H1 (cell line): ENCODE measurements at regions not wholly inside any gene's neighbourhood (a gene's known extent, or its start where the extent isn't known, plus 50 kb on each side); places are given as distances from the start of the nearest gene placed in this dataset.

ENCODE experiments used
- BCL11A ChIP-seq, 2 experiments: IDR thresholded peaks; one replicate each; pipeline ENCODE4 v1.6.1; 2011; ENCODE audit warnings: low read depth in 2 of 2, low read length in 2 of 2, mild to moderate bottlenecking in 2 of 2
- CEBPB ChIP-seq: IDR thresholded peaks from 2 replicates; pipeline ENCODE4 v1.6.1; 2012; ENCODE audit warnings: low read depth, low read length
- CREB1 ChIP-seq: IDR thresholded peaks from 2 replicates; pipeline ENCODE4 v1.6.1; 2012; ENCODE audit warnings: inconsistent platforms
- HDAC2 ChIP-seq, 2 experiments: fragments of 300-600 bp in 1 of 2; sonication (generic) in 1 of 2; IDR thresholded peaks; 2 replicates each; pipeline ENCODE4 v1.6.1; 2011 to 2012; ENCODE audit warnings: low read depth in 2 of 2, low read length in 2 of 2, mild to moderate bottlenecking in 2 of 2, moderate library complexity in 2 of 2, borderline replicate concordance in 1 of 2, inconsistent platforms in 1 of 2
- HDAC6 ChIP-seq: IDR thresholded peaks from one replicate; pipeline ENCODE4 v1.7.1; 2012; ENCODE audit warnings: low read depth, mild to moderate bottlenecking, inconsistent platforms, low read length, moderate library complexity
- PHF8 ChIP-seq: fragments of 200-600 bp; sonication (generic); conservative IDR thresholded peaks from 2 replicates; pipeline ENCODE4 v1.7.1; 2012; ENCODE audit warnings: low read depth, mild to moderate bottlenecking, inconsistent platforms, low read length, moderate library complexity
- POLR2A ChIP-seq, 2 experiments: IDR thresholded peaks; 1 replicate in 1 of 2; 2 replicates in 1 of 2; pipeline ENCODE4 v1.6.1; 2011; ENCODE audit warnings: low read depth in 2 of 2, low read length in 2 of 2, mild to moderate bottlenecking in 2 of 2; ENCODE audit errors: control extremely low read depth in 1 of 2
- POLR2AphosphoS5 ChIP-seq: IDR thresholded peaks from 2 replicates; pipeline ENCODE4 v1.6.1; 2011; ENCODE audit warnings: low read depth, low read length
- POU5F1 ChIP-seq: IDR thresholded peaks from 2 replicates; pipeline ENCODE4 v1.6.1; 2011; ENCODE audit warnings: low read depth, mild to moderate bottlenecking, low read length, moderate library complexity
- SUZ12 ChIP-seq: fragments of 200-600 bp; sonication (generic); IDR thresholded peaks from 2 replicates; pipeline ENCODE4 v1.6.1; 2012; ENCODE audit warnings: mild to moderate bottlenecking, inconsistent platforms, low read length, moderate library complexity, mixed read lengths
- TAF1 ChIP-seq: IDR thresholded peaks from 2 replicates; pipeline ENCODE4 v1.6.1; 2011; ENCODE audit warnings: mild to moderate bottlenecking, low read depth, low read length
- TAF7 ChIP-seq: optimal IDR thresholded peaks from 2 replicates; pipeline ENCODE3; 2011; ENCODE audit warnings: low read depth, mild to moderate bottlenecking, inconsistent platforms, low read length, moderate library complexity, borderline replicate concordance
- TF ChIP-seq, protein P1 (sequence below): IDR thresholded peaks from 2 replicates; pipeline ENCODE4 v1.6.1; 2012; ENCODE audit warnings: inconsistent platforms
- TF ChIP-seq, protein P2 (sequence below), 3 experiments: IDR thresholded peaks; 1 replicate in 2 of 3; 2 replicates in 1 of 3; pipeline versions ENCODE4 v1.5.1 to v1.6.1; 2011; ENCODE audit warnings: low read length in 3 of 3, mild to moderate bottlenecking in 3 of 3, inconsistent platforms in 2 of 3, low read depth in 1 of 3, moderate library complexity in 1 of 3; ENCODE audit not compliant: insufficient read depth in 1 of 3; ENCODE audit errors: control extremely low read depth in 1 of 3

DNA sequence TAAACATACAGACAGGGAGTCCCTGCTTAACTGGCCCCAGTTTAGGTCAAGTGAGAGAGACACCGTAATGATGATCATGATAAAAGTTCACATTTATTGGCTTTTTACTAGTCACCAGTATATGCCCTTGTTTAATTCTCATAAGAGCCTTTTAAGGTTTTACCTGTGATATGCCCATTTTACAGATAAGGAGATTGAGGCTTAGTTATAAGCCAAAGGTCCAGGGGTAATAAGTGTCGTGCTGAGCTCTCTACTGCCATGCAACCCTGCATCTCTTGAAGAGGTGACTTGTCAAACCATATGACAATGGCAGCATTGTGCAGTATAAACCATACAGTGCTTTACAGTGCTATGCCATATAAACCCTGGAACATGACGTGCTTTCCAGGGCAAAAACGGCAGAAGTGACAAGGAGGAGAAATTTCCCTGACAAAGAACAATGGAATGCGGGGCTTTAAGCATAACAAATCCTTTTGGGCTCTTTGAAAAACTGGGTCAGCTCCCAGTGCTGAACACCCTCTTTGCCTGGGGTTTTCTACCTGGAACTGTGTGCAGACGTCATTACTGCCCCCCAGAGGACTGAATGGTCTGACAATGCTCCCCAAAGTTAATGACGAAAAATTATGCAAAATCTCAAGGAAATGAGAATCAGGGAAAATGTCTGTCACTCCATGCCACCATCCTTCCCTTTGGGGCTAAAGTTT lies 59.7 kb upstream of the C14orf132 start:
- TF ChIP-seq TAF7 = no peak
- no peak for TF ChIP-seq CEBPB
- TF ChIP-seq POU5F1 = no peak
- no peak for TF ChIP-seq BCL11A (IDR thresholded peaks at IDR 0.05; ENCODE audit: low read depth in 2 of 2, low read length in 2 of 2)
- TF ChIP-seq POLR2AphosphoS5 = no peak
- TF ChIP-seq, protein P1, sequence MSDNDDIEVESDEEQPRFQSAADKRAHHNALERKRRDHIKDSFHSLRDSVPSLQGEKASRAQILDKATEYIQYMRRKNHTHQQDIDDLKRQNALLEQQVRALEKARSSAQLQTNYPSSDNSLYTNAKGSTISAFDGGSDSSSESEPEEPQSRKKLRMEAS = no peak
- TF ChIP-seq HDAC6 = no peak
- peak in 1 of 2 experiments; percentile 100; a peak in 2 of 4 replicates for TF ChIP-seq HDAC2 (IDR thresholded peaks at IDR 0.05; ENCODE audit: borderline replicate concordance in 1 of 2, low read depth in 2 of 2, low read length in 2 of 2)
- no peak for TF ChIP-seq PHF8
- TF ChIP-seq TAF1 = no peak
- TF ChIP-seq CREB1 = peak; percentile 83
- no peak for TF ChIP-seq POLR2A (IDR thresholded peaks at IDR 0.05; ENCODE audit: control extremely low read depth in 1 of 2, low read depth in 2 of 2, low read length in 2 of 2)
- TF ChIP-seq, protein P2, sequence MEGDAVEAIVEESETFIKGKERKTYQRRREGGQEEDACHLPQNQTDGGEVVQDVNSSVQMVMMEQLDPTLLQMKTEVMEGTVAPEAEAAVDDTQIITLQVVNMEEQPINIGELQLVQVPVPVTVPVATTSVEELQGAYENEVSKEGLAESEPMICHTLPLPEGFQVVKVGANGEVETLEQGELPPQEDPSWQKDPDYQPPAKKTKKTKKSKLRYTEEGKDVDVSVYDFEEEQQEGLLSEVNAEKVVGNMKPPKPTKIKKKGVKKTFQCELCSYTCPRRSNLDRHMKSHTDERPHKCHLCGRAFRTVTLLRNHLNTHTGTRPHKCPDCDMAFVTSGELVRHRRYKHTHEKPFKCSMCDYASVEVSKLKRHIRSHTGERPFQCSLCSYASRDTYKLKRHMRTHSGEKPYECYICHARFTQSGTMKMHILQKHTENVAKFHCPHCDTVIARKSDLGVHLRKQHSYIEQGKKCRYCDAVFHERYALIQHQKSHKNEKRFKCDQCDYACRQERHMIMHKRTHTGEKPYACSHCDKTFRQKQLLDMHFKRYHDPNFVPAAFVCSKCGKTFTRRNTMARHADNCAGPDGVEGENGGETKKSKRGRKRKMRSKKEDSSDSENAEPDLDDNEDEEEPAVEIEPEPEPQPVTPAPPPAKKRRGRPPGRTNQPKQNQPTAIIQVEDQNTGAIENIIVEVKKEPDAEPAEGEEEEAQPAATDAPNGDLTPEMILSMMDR (IDR thresholded peaks at IDR 0.05; ENCODE audit: control extremely low read depth in 1 of 3, insufficient read depth in 1 of 3, low read depth in 1 of 3, low read length in 3 of 3) = peak; percentile 25 to 58 (median 54)
- TF ChIP-seq SUZ12 = no peak
